SK-N-SH (cell line): ENCODE measurements at regions not wholly inside any gene's neighbourhood (a gene's known extent, or its start where the extent isn't known, plus 50 kb on each side); places are given as distances from the start of the nearest gene placed in this dataset.

Experiments
- CTCF ChIA-PET: fragments of 300-600, 350-600 bp; formaldehyde crosslinking; extraction: SDS; loops from one replicate; lab custom pipeline; 2021; lab: Yijun Ruan, JAX
- POLR2A ChIA-PET: fragments of 350-600 bp; sonication (Branson Sonifier 250); formaldehyde crosslinking; extraction: SDS; loops from one replicate; lab custom pipeline; 2020; ENCODE audit warnings: antibody characterized with exemption, inconsistent platforms; lab: Yijun Ruan, JAX
- DNase-seq: peaks from one replicate; pipeline ENCODE4 v3.0.0; 2012
- H2AFZ ChIP-seq: fragments of 200-600 bp; sonication (generic); 2 replicates; pipeline ENCODE4 v1.8.1; 2016; ENCODE audit warnings: antibody characterized with exemption, mild to moderate bottlenecking, low read depth
- H3F3A ChIP-seq: fragments of 200-600 bp; sonication (generic); replicated peaks from 2 replicates; pipeline ENCODE3; 2016; ENCODE audit warnings: antibody characterized with exemption, mild to moderate bottlenecking; ENCODE audit not compliant: insufficient read depth
- H3K27ac ChIP-seq, 2 experiments: fragments of 200-500 bp in 1 of 2; fragments of 200-600 bp in 1 of 2; sonication (Bioruptor generic) in 1 of 2; sonication (generic), shearing (Covaris generic) in 1 of 2; 2 replicates each; pipeline versions ENCODE4 v1.5.1 to v1.6.1; 2014 to 2016; ENCODE audit warnings: low read depth in 2 of 2, inconsistent platforms in 1 of 2, low read length in 1 of 2, mild to moderate bottlenecking in 1 of 2, mixed read lengths in 1 of 2
- H3K27me3 ChIP-seq: fragments of 200-600 bp; sonication (generic), shearing (Covaris generic); 2 replicates; pipeline ENCODE4 v1.6.1; 2016; ENCODE audit warnings: mixed run types; ENCODE audit not compliant: insufficient read depth
- H3K36me3 ChIP-seq, 2 experiments: fragments of 200-500 bp in 1 of 2; fragments of 200-600 bp in 1 of 2; sonication (Bioruptor generic) in 1 of 2; sonication (generic) in 1 of 2; replicated peaks in 1 of 2; 2 replicates each; pipeline versions ENCODE3 to v1.5.1; 2014 to 2016; ENCODE audit warnings: low read length in 1 of 2, mild to moderate bottlenecking in 1 of 2; ENCODE audit not compliant: insufficient read depth in 2 of 2, control insufficient read depth in 1 of 2
- H3K4me1 ChIP-seq, 2 experiments: fragments of 200-500 bp in 1 of 2; fragments of 200-600 bp in 1 of 2; sonication (Bioruptor generic) in 1 of 2; sonication (generic), shearing (Covaris generic) in 1 of 2; 2 replicates each; pipeline versions ENCODE4 v1.5.1 to v1.6.1; 2014 to 2016; ENCODE audit warnings: low read depth in 1 of 2, low read length in 1 of 2, mixed run types in 1 of 2; ENCODE audit not compliant: insufficient read depth in 2 of 2, control insufficient read depth in 1 of 2
- H3K4me2 ChIP-seq: fragments of 200-600 bp; sonication (generic), shearing (Covaris generic); 2 replicates; pipeline ENCODE4 v1.6.1; 2017; ENCODE audit warnings: mixed run types
- H3K4me3 ChIP-seq, 2 experiments: fragments of 200-500 bp in 1 of 2; fragments of 200-600 bp in 1 of 2; sonication (Bioruptor generic) in 1 of 2; sonication (generic), shearing (Covaris generic) in 1 of 2; 2 replicates each; pipeline versions ENCODE4 v1.5.1 to v1.8.1; 2014 to 2016; ENCODE audit warnings: low read depth in 2 of 2, inconsistent platforms in 1 of 2, low read length in 1 of 2, mild to moderate bottlenecking in 1 of 2, mixed read lengths in 1 of 2, moderate library complexity in 1 of 2
- H3K79me2 ChIP-seq: fragments of 200-600 bp; sonication (generic); 2 replicates; pipeline ENCODE4 v1.8.1; 2017; ENCODE audit warnings: mild to moderate bottlenecking; ENCODE audit not compliant: insufficient read depth
- H3K9ac ChIP-seq: fragments of 200-600 bp; sonication (generic); 2 replicates; pipeline ENCODE4 v1.6.1; 2017; ENCODE audit warnings: mixed run types
- H3K9me2 ChIP-seq: fragments of 200-600 bp; sonication (generic); 2 replicates; pipeline ENCODE4 v1.6.1; 2017; ENCODE audit warnings: mixed run types
- H3K9me3 ChIP-seq: fragments of 200-600 bp; sonication (generic); 2 replicates; pipeline ENCODE4 v1.6.1; 2017; ENCODE audit warnings: mixed run types, mild to moderate bottlenecking, moderate library complexity
- H4K20me1 ChIP-seq: fragments of 200-600 bp; sonication (generic); 2 replicates; pipeline ENCODE4 v1.6.1; 2017; ENCODE audit warnings: mild to moderate bottlenecking, mixed run types; ENCODE audit not compliant: insufficient read depth
- CHD2 ChIP-seq: fragments of 150-350 bp; IDR thresholded peaks from 2 replicates; pipeline ENCODE4 v1.6.1; 2018; ENCODE audit warnings: low read length; ENCODE audit not compliant: partially characterized antibody
- FOXM1 ChIP-seq: IDR thresholded peaks from 2 replicates; pipeline ENCODE4 v1.4.0; 2012; ENCODE audit warnings: low read depth, mild to moderate bottlenecking
- JUND ChIP-seq: IDR thresholded peaks from 2 replicates; pipeline ENCODE4 v1.4.0; 2012
- MEF2A ChIP-seq: IDR thresholded peaks from 2 replicates; pipeline ENCODE4 v1.4.0; 2012; ENCODE audit warnings: low read depth, borderline replicate concordance
- MXI1 ChIP-seq: IDR thresholded peaks from 2 replicates; pipeline ENCODE4 v1.6.1; 2012; ENCODE audit warnings: mild to moderate bottlenecking, low read depth, low read length, improper control_type of control experiment
- NFIC ChIP-seq: IDR thresholded peaks from 2 replicates; pipeline ENCODE4 v1.4.0; 2012; ENCODE audit warnings: borderline replicate concordance
- POLR2AphosphoS5 ChIP-seq: IDR thresholded peaks from 2 replicates; pipeline ENCODE4 v1.6.1; 2012; ENCODE audit warnings: low read depth, low read length
- RAD21 ChIP-seq: IDR thresholded peaks from 2 replicates; pipeline ENCODE4 v1.6.1; 2012; ENCODE audit warnings: mild to moderate bottlenecking, low read length
- SMC3 ChIP-seq: IDR thresholded peaks from 2 replicates; pipeline ENCODE4 v1.6.1; 2012; ENCODE audit warnings: low read depth, low read length, improper control_type of control experiment
- TAF1 ChIP-seq: IDR thresholded peaks from 2 replicates; pipeline ENCODE4 v1.6.1; 2012; ENCODE audit warnings: low read depth, mild to moderate bottlenecking, low read length, moderate library complexity, borderline replicate concordance
- TCF12 ChIP-seq: IDR thresholded peaks from 2 replicates; pipeline ENCODE4 v1.4.0; 2012
- YY1 ChIP-seq: IDR thresholded peaks from 2 replicates; pipeline ENCODE4 v1.4.0; 2012; ENCODE audit warnings: low read depth, mild to moderate bottlenecking
- WGBS: methylation state at CpG from one replicate; pipeline ENCODE4 v1.1.6; 2017; ENCODE audit warnings: low lambda C conversion rate; 5-methylcytosine and 5-hydroxymethylcytosine counted together
- TF ChIP-seq, protein P1 (sequence below): fragments of 200-600 bp; sonication (generic); IDR thresholded peaks from 2 replicates; pipeline ENCODE4 v1.6.1; 2017; ENCODE audit warnings: antibody characterized with exemption, mild to moderate bottlenecking, moderate library complexity
- TF ChIP-seq, protein P2 (sequence below): IDR thresholded peaks from 2 replicates; pipeline ENCODE4; 2012
- TF ChIP-seq, protein P3 (sequence below): fragments of 150-350 bp; IDR thresholded peaks from 2 replicates; pipeline ENCODE4 v1.6.1; 2017; ENCODE audit warnings: antibody characterized with exemption, low read length, low read depth, borderline replicate concordance
- TF ChIP-seq, protein P4 (sequence below): IDR thresholded peaks from 2 replicates; pipeline ENCODE4 v1.6.1; 2012; ENCODE audit warnings: mild to moderate bottlenecking, low read depth, low read length, moderate library complexity

DNA sequence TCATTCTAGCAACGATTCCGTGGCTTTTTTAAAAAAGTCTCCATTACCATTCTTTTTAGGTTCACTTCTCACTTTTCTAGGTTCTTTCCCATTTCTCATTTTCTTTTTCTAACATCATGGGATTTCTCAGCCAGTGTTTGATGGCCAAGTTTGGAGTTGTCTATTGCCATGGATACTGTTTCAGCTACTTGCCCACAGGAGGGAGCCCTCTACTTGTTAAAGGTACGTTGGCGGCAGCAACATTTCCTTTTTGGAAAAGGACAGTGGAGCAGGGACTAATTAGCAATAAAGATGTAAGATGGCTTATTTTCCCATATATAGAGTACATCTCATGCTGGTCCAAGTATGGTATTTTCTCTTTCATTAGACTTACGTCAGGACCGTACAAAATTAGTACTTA is 2257.5 kb upstream of the C9orf72 start:
- Histone ChIP-seq H3K9me2 (no peaks in the 10 kb centered on the region), H3K4me2 (no peak overlapping the region), H3K9ac (no peak overlapping the region), H2AFZ (no peak overlapping the region; the same call in 1 of the 2 replicates), H3K27ac (no peak overlapping the region), H3K9me3 (no peaks in the 10 kb centered on the region), H3K4me3 (peak overlapping the region in 1 of 2 experiments; percentile 38; a peak in 1 of 4 replicates), H3K4me1 (no peaks in the 10 kb centered on the region), H3K36me3 (no peaks in the 10 kb centered on the region), H3F3A (no peaks in the 10 kb centered on the region), H3K79me2 (no peaks in the 10 kb centered on the region), H3K27me3 (no peaks in the 10 kb centered on the region), H4K20me1 (no peaks in the 10 kb centered on the region)
- CTCF ChIA-PET, result no interaction called here
- DNase-seq, result peak; percentile 21
- 79% methylated on average over 6 of the region's 6 CpGs for WGBS
- POLR2A ChIA-PET, result no interaction called here
- TF ChIP-seq SMC3, result peak; percentile 56
- TF ChIP-seq, protein P1, sequence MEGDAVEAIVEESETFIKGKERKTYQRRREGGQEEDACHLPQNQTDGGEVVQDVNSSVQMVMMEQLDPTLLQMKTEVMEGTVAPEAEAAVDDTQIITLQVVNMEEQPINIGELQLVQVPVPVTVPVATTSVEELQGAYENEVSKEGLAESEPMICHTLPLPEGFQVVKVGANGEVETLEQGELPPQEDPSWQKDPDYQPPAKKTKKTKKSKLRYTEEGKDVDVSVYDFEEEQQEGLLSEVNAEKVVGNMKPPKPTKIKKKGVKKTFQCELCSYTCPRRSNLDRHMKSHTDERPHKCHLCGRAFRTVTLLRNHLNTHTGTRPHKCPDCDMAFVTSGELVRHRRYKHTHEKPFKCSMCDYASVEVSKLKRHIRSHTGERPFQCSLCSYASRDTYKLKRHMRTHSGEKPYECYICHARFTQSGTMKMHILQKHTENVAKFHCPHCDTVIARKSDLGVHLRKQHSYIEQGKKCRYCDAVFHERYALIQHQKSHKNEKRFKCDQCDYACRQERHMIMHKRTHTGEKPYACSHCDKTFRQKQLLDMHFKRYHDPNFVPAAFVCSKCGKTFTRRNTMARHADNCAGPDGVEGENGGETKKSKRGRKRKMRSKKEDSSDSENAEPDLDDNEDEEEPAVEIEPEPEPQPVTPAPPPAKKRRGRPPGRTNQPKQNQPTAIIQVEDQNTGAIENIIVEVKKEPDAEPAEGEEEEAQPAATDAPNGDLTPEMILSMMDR, result peak; percentile 58
- TF ChIP-seq RAD21, result peak; percentile 80
- no peak for TF ChIP-seq FOXM1

DNA sequence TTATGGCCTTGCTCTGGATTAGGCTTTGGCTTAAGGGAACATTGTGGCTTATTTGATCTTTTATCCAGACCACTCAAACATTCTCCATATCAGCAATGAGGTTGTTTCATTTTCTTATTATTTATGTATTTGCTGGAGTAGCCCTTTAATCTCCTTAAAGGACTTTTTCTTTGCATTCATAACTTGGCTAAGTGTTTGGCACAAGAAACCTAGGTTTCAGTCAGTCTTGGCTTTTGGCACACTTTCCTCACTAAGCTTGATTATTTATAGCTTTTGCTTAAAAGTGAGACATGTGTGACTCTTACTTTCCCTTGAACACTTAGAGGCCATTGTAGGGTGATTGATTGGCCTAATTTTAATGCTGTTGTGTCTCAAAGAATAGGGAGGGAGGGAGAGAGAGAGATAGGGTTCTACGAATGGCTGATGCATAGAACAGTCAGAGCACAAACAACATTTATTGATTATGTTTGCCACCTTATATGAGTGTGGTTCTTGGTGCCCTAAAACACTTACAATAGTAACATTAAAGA is 2265.3 kb upstream of the C9orf72 start:
- CTCF ChIA-PET, result no interaction called here
- TF ChIP-seq MEF2A, result no peak
- no peak for TF ChIP-seq FOXM1
- no peak for TF ChIP-seq YY1
- no peak for TF ChIP-seq CHD2
- TF ChIP-seq, protein P2, sequence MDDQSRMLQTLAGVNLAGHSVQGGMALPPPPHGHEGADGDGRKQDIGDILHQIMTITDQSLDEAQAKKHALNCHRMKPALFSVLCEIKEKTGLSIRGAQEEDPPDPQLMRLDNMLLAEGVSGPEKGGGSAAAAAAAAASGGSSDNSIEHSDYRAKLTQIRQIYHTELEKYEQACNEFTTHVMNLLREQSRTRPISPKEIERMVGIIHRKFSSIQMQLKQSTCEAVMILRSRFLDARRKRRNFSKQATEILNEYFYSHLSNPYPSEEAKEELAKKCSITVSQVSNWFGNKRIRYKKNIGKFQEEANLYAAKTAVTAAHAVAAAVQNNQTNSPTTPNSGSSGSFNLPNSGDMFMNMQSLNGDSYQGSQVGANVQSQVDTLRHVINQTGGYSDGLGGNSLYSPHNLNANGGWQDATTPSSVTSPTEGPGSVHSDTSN, result peak; percentile 57
- TF ChIP-seq, protein P3, sequence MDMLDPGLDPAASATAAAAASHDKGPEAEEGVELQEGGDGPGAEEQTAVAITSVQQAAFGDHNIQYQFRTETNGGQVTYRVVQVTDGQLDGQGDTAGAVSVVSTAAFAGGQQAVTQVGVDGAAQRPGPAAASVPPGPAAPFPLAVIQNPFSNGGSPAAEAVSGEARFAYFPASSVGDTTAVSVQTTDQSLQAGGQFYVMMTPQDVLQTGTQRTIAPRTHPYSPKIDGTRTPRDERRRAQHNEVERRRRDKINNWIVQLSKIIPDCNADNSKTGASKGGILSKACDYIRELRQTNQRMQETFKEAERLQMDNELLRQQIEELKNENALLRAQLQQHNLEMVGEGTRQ, result no peak
- TF ChIP-seq MXI1, result no peak
- TF ChIP-seq, protein P4, sequence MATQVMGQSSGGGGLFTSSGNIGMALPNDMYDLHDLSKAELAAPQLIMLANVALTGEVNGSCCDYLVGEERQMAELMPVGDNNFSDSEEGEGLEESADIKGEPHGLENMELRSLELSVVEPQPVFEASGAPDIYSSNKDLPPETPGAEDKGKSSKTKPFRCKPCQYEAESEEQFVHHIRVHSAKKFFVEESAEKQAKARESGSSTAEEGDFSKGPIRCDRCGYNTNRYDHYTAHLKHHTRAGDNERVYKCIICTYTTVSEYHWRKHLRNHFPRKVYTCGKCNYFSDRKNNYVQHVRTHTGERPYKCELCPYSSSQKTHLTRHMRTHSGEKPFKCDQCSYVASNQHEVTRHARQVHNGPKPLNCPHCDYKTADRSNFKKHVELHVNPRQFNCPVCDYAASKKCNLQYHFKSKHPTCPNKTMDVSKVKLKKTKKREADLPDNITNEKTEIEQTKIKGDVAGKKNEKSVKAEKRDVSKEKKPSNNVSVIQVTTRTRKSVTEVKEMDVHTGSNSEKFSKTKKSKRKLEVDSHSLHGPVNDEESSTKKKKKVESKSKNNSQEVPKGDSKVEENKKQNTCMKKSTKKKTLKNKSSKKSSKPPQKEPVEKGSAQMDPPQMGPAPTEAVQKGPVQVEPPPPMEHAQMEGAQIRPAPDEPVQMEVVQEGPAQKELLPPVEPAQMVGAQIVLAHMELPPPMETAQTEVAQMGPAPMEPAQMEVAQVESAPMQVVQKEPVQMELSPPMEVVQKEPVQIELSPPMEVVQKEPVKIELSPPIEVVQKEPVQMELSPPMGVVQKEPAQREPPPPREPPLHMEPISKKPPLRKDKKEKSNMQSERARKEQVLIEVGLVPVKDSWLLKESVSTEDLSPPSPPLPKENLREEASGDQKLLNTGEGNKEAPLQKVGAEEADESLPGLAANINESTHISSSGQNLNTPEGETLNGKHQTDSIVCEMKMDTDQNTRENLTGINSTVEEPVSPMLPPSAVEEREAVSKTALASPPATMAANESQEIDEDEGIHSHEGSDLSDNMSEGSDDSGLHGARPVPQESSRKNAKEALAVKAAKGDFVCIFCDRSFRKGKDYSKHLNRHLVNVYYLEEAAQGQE, result no peak
- peak; percentile 26; the same call in 1 of the 2 replicates for TF ChIP-seq TCF12
- no peak for TF ChIP-seq TAF1
- TF ChIP-seq NFIC, result 0 out of 2 replicates have a peak, but pooled peaks have one; percentile 10
- no peak for TF ChIP-seq POLR2AphosphoS5
- 0 out of 2 replicates have a peak, but pooled peaks have one; percentile 9 for TF ChIP-seq JUND
- TF ChIP-seq, protein P1, result no peak

More for the DNA sequence above, 2265.3 kb upstream of the C9orf72 start:
- no peaks in the 10 kb centered on the region for H4K20me1 ChIP-seq
- H3K79me2 ChIP-seq, result no peaks in the 10 kb centered on the region
- H3K4me2 ChIP-seq, result no peak overlapping the region
- POLR2A ChIA-PET, result no interaction called here
- H3K4me3 ChIP-seq, result no peak overlapping the region
- no peak for DNase-seq
- no peaks in the 10 kb centered on the region for H3K36me3 ChIP-seq
- H3K27me3 ChIP-seq, result no peaks in the 10 kb centered on the region
- H3K9me3 ChIP-seq, result 0 out of 2 replicates have a peak, but pooled peaks cover 6% of the 10 kb centered on the region
- H3K9ac ChIP-seq, result no peak overlapping the region
- H3K27ac ChIP-seq, result no peak overlapping the region
- H3F3A ChIP-seq, result no peaks in the 10 kb centered on the region
- 86% methylated on average over 1 of the region's 1 CpG for WGBS
- no peak overlapping the region for H2AFZ ChIP-seq
- H3K9me2 ChIP-seq, result no peaks in the 10 kb centered on the region
- no peaks in the 10 kb centered on the region for H3K4me1 ChIP-seq
